ENCODE measurements at regions not wholly inside any gene's neighbourhood (a gene's known extent, or its start where the extent isn't known, plus 50 kb on each side); places are given as distances from the start of the nearest gene placed in this dataset.

GRCh38 chr18:24877546-24877945, 417.1 kb downstream of the HRH4 start:
- no peaks in the 10 kb centered on the region for H3K79me1 ChIP-seq (ENCODE audit: low read depth, low read length)
- H4K91ac ChIP-seq (replicated peaks; ENCODE audit: insufficient read length, low read length) = no peak overlapping the region
- no peaks in the 10 kb centered on the region for H3K36me3 ChIP-seq (ENCODE audit: control insufficient read depth in 2 of 4, insufficient read depth in 4 of 4, low read length in 3 of 4)
- DNase-seq (ENCODE audit: low read depth in 1 of 2, low spot score in 2 of 2) = no peak
- H2BK15ac ChIP-seq (ENCODE audit: low read length) = no peak overlapping the region
- H3K23me2 ChIP-seq (ENCODE audit: low read depth, low read length) = no peaks in the 10 kb centered on the region
- H3K4me3 ChIP-seq (ENCODE audit: extremely low read depth in 1 of 4, insufficient read depth in 2 of 4, low read depth in 3 of 4, low read length in 4 of 4) = no peak overlapping the region
- no peak overlapping the region for H4K5ac ChIP-seq (ENCODE audit: insufficient read length, low read depth, low read length)
- H4K20me1 ChIP-seq (replicated peaks in 1 of 2; ENCODE audit: control insufficient read depth in 1 of 2, insufficient read depth in 2 of 2, low read length in 2 of 2) = no peaks in the 10 kb centered on the region
- no peak overlapping the region for H3K56ac ChIP-seq (replicated peaks; ENCODE audit: insufficient read length, low read depth, low read length)
- H3K23ac ChIP-seq (ENCODE audit: insufficient read length) = no peak overlapping the region
- H3K4me2 ChIP-seq (ENCODE audit: insufficient read depth in 1 of 2, low read depth in 2 of 2, low read length in 2 of 2) = no peak overlapping the region
- H4K8ac ChIP-seq (ENCODE audit: extremely low read depth, insufficient read depth, low read length) = no peak overlapping the region; the same call in 1 of the 2 replicates
- no peak overlapping the region for H2BK20ac ChIP-seq (ENCODE audit: low read length)
- FAIRE-seq = no peak
- no peaks in the 10 kb centered on the region for H3K79me2 ChIP-seq (ENCODE audit: control insufficient read depth in 1 of 2, insufficient read depth in 2 of 2, low read length in 2 of 2)
- H3K4me1 ChIP-seq (replicated peaks in 1 of 4; ENCODE audit: control insufficient read depth in 3 of 4, insufficient read depth in 4 of 4, low read length in 3 of 4) = no peaks in the 10 kb centered on the region; a peak in 2 of 7 replicates
- WGBS, 2 experiments (ENCODE audit: extremely low coverage in 1 of 2, insufficient coverage in 1 of 2, insufficient read length in 1 of 2, insufficient replicate concordance in 2 of 2, low coverage in 1 of 2, low lambda C conversion rate in 2 of 2, missing lambda C conversion rate in 1 of 2) = 83% methylated on average over 3 of the region's 6 CpGs; no CpG with 5 or more reads in 1 of the 2 experiments
- no peaks in the 10 kb centered on the region for H3K9me3 ChIP-seq (ENCODE audit: insufficient read depth in 2 of 2, low read depth in 1 of 2, low read length in 1 of 2)
- no peak overlapping the region for H3K18ac ChIP-seq (ENCODE audit: extremely low read depth, low read length)
- no peak overlapping the region for H3K4ac ChIP-seq (replicated peaks; ENCODE audit: insufficient read length, low read depth, low read length)
- H3K27me3 ChIP-seq (replicated peaks in 1 of 4; ENCODE audit: control insufficient read depth in 3 of 4, extremely low read depth in 1 of 4, insufficient read depth in 3 of 4, low read length in 3 of 4) = no peaks in the 10 kb centered on the region
- H3K14ac ChIP-seq (ENCODE audit: insufficient read length) = no peak overlapping the region
- H2BK120ac ChIP-seq (replicated peaks; ENCODE audit: low read depth, low read length) = no peak overlapping the region
- ChIA-PET POLR2A (ENCODE audit: partially characterized antibody) (no interaction called here), CTCF (ENCODE audit: partially characterized antibody) (interaction anchor here (0.6 to 1.3 kb wide), 7 partner anchors 14 to 1091 kb away, joined by 3 to 4 read pairs (median 3); no protein-coding TSS in a partner anchor)
- no peak overlapping the region for H2BK5ac ChIP-seq (ENCODE audit: low read depth, low read length)
- H3K27ac ChIP-seq (ENCODE audit: low read depth, low read length) = no peak overlapping the region
- no peak overlapping the region for H2BK12ac ChIP-seq (ENCODE audit: low read depth, low read length)
- H2AK5ac ChIP-seq (ENCODE audit: low read depth, low read length) = no peak overlapping the region
- H2AFZ ChIP-seq (ENCODE audit: low read length) = no peak overlapping the region
- no peak overlapping the region for H3K9ac ChIP-seq (replicated peaks in 1 of 4; ENCODE audit: extremely low read depth in 1 of 4, low read depth in 3 of 4, low read length in 3 of 4)
- no peak for TF ChIP-seq YY1 (IDR thresholded peaks at IDR 0.05; ENCODE audit: low read depth, low read length)
- TF ChIP-seq NANOG (IDR thresholded peaks at IDR 0.05; ENCODE audit: insufficient read depth, low read depth, low read length, poor library complexity, severe bottlenecking) = no peak
- no peak for TF ChIP-seq CHD2 (IDR thresholded peaks at IDR 0.05; ENCODE audit: low read length)
- no peak for TF ChIP-seq TCF12 (IDR thresholded peaks at IDR 0.05; ENCODE audit: low read depth, low read length)
- TF ChIP-seq CEBPB (IDR thresholded peaks at IDR 0.05; ENCODE audit: low read depth, low read length) = no peak
